CD8-positive, alpha-beta memory T cell (primary cell): ENCODE measurements at regions not wholly inside any gene's neighbourhood (a gene's known extent, or its start where the extent isn't known, plus 50 kb on each side); places are given as distances from the start of the nearest gene placed in this dataset.
"Not testable (repeated sequence)": the region's sequence is repeated elsewhere in the genome, so short reads cannot be mapped to it uniquely, and the experiment has no call there.

ENCODE experiments used
- CTCF ChIA-PET: fragments of 350-600 bp; sonication (Branson Sonifier 250); formaldehyde crosslinking; loops from one replicate; lab custom pipeline; 2021; ENCODE audit warnings: antibody characterized with exemption; lab: Charles Lee
- POLR2A ChIA-PET: fragments of 350-600 bp; sonication (Branson Sonifier 250); formaldehyde crosslinking; loops from one replicate; lab custom pipeline; 2021; ENCODE audit warnings: antibody characterized with exemption; lab: Charles Lee
- DNase-seq, 5 donors: peaks; one replicate each; pipeline versions ENCODE4 v3.0.0 to v3.0.0-alpha.2; 2020 to 2022; ENCODE audit warnings: mixed read lengths in 1 of 5
- H3K27ac ChIP-seq: one replicate; pipeline ENCODE4 v1.7.0; 2013; ENCODE audit warnings: low read depth, mild to moderate bottlenecking, low read length, moderate library complexity
- H3K27me3 ChIP-seq: 2 replicates; pipeline ENCODE4 v1.7.0; 2013; ENCODE audit warnings: low read length, mild to moderate bottlenecking; ENCODE audit not compliant: insufficient read depth, poor library complexity, severe bottlenecking
- H3K36me3 ChIP-seq: 2 replicates; pipeline ENCODE4 v1.7.0; 2013; ENCODE audit warnings: mild to moderate bottlenecking, low read length, moderate library complexity; ENCODE audit not compliant: insufficient read depth
- H3K4me1 ChIP-seq: 2 replicates; pipeline ENCODE4 v1.7.0; 2013; ENCODE audit warnings: mild to moderate bottlenecking, low read length, moderate library complexity; ENCODE audit not compliant: insufficient read depth
- H3K4me3 ChIP-seq: 2 replicates; pipeline ENCODE4 v1.7.0; 2013; ENCODE audit warnings: mild to moderate bottlenecking, low read length
- H3K9me3 ChIP-seq: 2 replicates; pipeline ENCODE4 v1.7.0; 2013; ENCODE audit warnings: mild to moderate bottlenecking, low read length
- H3K27ac Mint-ChIP-seq, 8 donors: one replicate each; pipeline ENCODE4 v1.8.0; 2020 to 2021; ENCODE audit warnings: mixed read lengths in 8 of 8, mild to moderate bottlenecking in 6 of 8, inconsistent platforms in 3 of 8, moderate library complexity in 3 of 8
- H3K27me3 Mint-ChIP-seq, 2 donors: one replicate each; pipeline ENCODE4 v1.8.0; 2020 to 2021; ENCODE audit warnings: mixed read lengths in 2 of 2, mild to moderate bottlenecking in 1 of 2, moderate library complexity in 1 of 2
- H3K36me3 Mint-ChIP-seq, 3 donors: one replicate each; pipeline ENCODE4 v1.8.0; 2020 to 2021; ENCODE audit warnings: mixed read lengths in 3 of 3, inconsistent platforms in 1 of 3, mild to moderate bottlenecking in 1 of 3
- H3K4me1 Mint-ChIP-seq, 3 donors: one replicate each; pipeline ENCODE4 v1.8.0; 2020 to 2021; ENCODE audit warnings: mixed read lengths in 3 of 3, inconsistent platforms in 1 of 3, mild to moderate bottlenecking in 1 of 3
- H3K4me3 Mint-ChIP-seq, 7 donors: one replicate each; pipeline ENCODE4 v1.8.0; 2020 to 2021; ENCODE audit warnings: mixed read lengths in 7 of 7, mild to moderate bottlenecking in 6 of 7, moderate library complexity in 4 of 7, inconsistent platforms in 2 of 7
- H3K9me3 Mint-ChIP-seq, 5 donors: one replicate each; pipeline ENCODE4 v1.8.0; 2020 to 2022; ENCODE audit warnings: mixed read lengths in 5 of 5, mild to moderate bottlenecking in 3 of 5, moderate library complexity in 2 of 5, inconsistent platforms in 1 of 5

DNA sequence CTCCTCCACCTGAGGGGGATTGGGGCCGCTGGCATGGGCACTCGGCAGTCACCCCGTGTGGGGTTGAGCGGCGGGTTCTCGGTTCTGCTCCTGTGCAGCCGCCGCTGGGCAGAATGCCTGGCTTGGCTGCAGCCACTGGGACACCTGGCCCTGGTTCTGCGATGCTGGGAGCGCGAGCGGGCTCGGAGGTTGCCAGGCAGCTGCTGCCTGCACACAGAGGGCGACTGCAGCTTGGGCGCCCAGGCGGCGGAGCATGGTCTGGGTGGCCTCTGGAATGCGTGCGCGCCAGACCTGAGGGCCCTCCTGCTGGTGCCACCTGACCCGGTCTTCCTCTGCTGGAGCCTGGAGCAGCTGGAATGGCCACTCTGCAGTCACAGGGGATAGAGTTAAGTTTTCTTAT lies 85.1 kb upstream of the CCDC180 start:
- CTCF ChIA-PET, result interaction anchor here (2.3 kb wide), 1 partner anchor 15 kb away, joined by 8 read pairs; no protein-coding TSS in a partner anchor
- H3K4me1 Mint-ChIP-seq, result peaks cover 6 to 10% (median 8%) of the 10 kb centered on the region in 3 donors
- H3K36me3 ChIP-seq, H3K27ac ChIP-seq, H3K27ac Mint-ChIP-seq, DNase-seq, H3K9me3 ChIP-seq, H3K4me1 ChIP-seq, H3K36me3 Mint-ChIP-seq, H3K9me3 Mint-ChIP-seq, POLR2A ChIA-PET, H3K4me3 ChIP-seq: not testable (repeated sequence)
- peaks cover 17% of the 10 kb centered on the region for H3K27me3 ChIP-seq
- H3K27me3 Mint-ChIP-seq, result peaks cover 31 to 43% of the 10 kb centered on the region in 2 donors
- peak overlapping the region in 5 of 7 donors; percentile 3 to 56 (median 47) for H3K4me3 Mint-ChIP-seq

DNA sequence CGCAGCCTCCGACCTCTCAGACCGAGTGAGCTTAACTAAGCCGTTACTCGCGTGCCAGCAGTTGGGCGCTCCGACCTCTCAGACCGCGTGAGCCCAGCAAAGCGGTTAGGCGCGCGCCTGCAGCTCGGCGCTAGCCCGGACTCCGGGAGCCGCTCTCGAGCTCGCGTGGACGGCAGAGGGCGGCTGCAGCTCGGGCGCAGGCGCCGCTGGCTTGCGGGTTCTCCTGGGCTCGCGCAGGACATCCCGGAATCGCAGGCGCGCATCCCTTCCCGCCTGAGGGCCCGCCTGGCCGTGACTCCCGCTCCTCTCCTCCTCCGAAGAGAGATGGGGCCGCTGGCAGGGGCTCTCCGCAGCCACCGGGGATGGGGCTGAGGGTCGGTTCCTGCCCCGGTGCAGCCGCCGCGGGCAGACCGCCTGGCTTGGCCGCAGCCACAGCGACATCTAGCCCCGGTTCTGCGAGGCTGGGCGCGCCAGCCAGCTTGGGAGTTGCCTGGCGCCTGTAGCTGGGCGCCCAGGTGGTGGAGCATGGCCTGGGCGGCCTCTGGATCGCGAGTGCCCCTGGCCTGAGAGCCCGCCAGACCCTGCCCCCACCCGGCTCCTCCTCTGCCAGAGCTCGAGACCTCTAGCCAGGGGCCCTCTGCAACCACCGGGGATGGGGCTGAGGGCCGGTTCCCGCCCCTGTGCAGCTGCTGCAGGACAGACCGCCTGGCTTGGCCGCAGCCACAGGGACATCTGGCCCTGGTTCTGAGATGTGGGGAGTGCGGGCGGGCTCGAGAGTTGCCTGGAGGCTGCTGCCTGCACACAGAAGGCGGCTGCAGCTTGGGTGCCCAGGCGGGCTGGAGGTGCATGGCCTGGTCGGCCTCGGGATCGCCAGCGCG lies 85.7 kb upstream of the CCDC180 start:
- not testable (repeated sequence) for H3K4me1 ChIP-seq, H3K36me3 Mint-ChIP-seq, H3K9me3 Mint-ChIP-seq, H3K4me3 ChIP-seq, H3K36me3 ChIP-seq, H3K27ac ChIP-seq, H3K9me3 ChIP-seq
- H3K27me3 ChIP-seq, result peaks cover 17% of the 10 kb centered on the region
- peak overlapping the region; percentile 70 to 92 (median 86) for H3K4me3 Mint-ChIP-seq
- POLR2A ChIA-PET, result interaction anchor here (1.4 kb wide), 1 partner anchor 16 kb away, joined by 7 read pairs; no protein-coding TSS in a partner anchor
- peak; percentile 33 to 72 (median 59) for DNase-seq
- H3K27ac Mint-ChIP-seq, result peak overlapping the region in 2 of 8 donors; percentile 7 to 49
- H3K27me3 Mint-ChIP-seq, result peaks cover 29 to 43% of the 10 kb centered on the region in 2 donors
- CTCF ChIA-PET, result interaction anchor here (1.4 to 2.3 kb wide), 2 partner anchors 16 to 365 kb away, joined by 6 to 8 read pairs; no protein-coding TSS in a partner anchor
- H3K4me1 Mint-ChIP-seq, result peaks cover 6 to 10% (median 8%) of the 10 kb centered on the region in 3 donors

DNA sequence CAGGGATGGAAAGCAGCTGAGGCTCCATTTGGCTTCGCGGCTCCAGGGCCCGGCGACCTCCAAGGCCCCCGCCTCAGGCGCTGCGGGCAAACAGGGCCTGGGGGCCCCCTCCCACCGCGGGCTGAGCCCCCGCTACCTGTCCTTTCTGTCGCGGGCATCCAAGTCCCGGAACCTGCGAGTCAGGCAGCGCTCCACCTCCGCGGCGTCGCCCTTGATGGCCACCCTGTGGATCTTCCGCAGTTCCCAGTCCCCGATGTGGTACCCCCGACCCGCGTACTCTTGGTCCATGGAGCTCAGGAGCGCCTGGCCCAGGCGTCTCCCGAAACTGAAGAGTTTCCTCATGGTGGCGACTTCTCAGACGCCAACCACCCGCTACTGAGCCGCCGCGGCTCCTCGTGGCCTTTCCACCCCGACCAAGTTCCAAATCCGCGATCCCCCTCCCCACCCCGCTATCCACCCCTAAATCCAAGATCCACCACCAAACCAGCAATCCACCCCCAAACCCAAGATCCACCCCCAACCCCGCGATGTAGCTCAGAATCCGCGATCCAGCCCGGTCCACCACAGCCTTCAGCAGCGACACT lies 86.5 kb upstream of the CCDC180 start:
- Histone ChIP-seq H3K9me3 (no peaks in the 10 kb centered on the region), H3K4me3 (no peak overlapping the region), H3K4me1 (peaks cover 6% of the 10 kb centered on the region), H3K27ac (no peak overlapping the region), H3K27me3 (peaks cover 17% of the 10 kb centered on the region), H3K36me3 (no peaks in the 10 kb centered on the region)
- Mint-ChIP-seq H3K27ac (peak overlapping the region in 3 of 8 donors; percentile 7 to 49 (median 40)), H3K4me3 (peak overlapping the region; percentile 70 to 92 (median 86)), H3K27me3 (peaks cover 33 to 43% of the 10 kb centered on the region in 2 donors), H3K9me3 (no peaks in the 10 kb centered on the region), H3K36me3 (peaks cover 0 to 2% (median 0%) of the 10 kb centered on the region in 3 donors), H3K4me1 (peaks cover 6 to 10% (median 8%) of the 10 kb centered on the region in 3 donors)
- POLR2A ChIA-PET, result interaction anchor here (1.4 kb wide), 1 partner anchor 17 kb away, joined by 7 read pairs; no protein-coding TSS in a partner anchor
- CTCF ChIA-PET, result interaction anchor here (1.4 to 2.3 kb wide), 2 partner anchors 17 to 364 kb away, joined by 6 to 8 read pairs; no protein-coding TSS in a partner anchor
- peak in 1 of 5 donors; percentile 0 for DNase-seq

DNA sequence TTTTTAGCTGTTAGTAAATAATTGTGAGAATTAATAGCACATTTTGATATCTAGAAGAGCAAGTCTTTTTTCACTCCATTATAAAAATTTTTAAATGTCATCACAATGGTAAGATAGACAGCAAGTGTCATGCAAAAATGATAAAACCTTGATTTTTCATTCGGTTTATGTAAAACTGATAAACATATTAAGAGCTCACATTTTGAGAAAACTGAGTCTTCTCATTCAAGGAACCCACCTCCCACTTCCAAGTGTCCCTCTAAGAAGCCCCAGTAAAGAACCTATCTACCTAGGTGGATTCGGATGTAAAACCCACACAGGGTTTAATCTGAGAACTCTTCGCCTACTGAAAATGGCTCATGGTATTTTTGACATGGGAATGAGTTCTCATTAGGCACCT lies 87.1 kb upstream of the CCDC180 start:
- CTCF ChIA-PET, H3K27ac ChIP-seq, H3K9me3 ChIP-seq, H3K36me3 ChIP-seq, H3K9me3 Mint-ChIP-seq, POLR2A ChIA-PET, H3K27ac Mint-ChIP-seq, DNase-seq, H3K36me3 Mint-ChIP-seq, H3K4me1 ChIP-seq, H3K4me3 ChIP-seq: not testable (repeated sequence)
- peaks cover 17% of the 10 kb centered on the region for H3K27me3 ChIP-seq
- H3K27me3 Mint-ChIP-seq, result peaks cover 33 to 43% of the 10 kb centered on the region in 2 donors
- peak overlapping the region in 2 of 7 donors; percentile 26 to 34 for H3K4me3 Mint-ChIP-seq
- peaks cover 6 to 10% (median 8%) of the 10 kb centered on the region in 3 donors for H3K4me1 Mint-ChIP-seq

DNA sequence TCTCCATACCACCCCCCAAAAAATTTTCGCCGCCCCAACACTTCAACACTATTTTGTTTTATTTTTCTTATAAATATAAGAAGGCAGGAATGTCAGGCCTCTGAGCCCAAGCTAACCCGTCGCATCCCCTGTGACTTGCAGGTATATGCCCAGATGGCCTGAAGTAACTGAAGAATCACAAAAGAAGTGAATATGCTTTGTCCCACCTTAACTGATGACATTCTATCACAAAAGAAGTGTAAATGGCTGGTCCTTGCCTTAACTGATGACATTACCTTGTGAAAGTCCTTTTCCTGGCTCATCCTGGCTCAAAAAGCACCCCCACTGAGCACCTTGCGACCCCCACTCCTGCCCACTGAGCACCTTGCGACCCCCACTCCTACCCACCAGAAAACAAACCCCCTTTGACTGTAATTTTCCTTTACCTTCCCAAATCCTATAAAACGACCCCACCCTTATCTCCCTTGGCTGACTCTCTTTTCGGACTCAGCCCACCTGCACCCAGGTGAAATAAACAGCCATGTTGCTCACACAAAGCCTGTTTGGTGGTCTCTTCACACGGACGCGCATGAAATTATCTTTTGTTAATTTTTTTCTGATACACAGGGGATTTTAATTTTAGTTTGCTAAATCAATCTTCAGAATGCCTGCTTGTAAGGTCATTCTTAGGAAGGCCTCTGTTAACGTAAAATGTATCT lies 87.9 kb upstream of the CCDC180 start:
- CTCF ChIA-PET, DNase-seq, H3K9me3 Mint-ChIP-seq, H3K9me3 ChIP-seq, H3K36me3 Mint-ChIP-seq, H3K4me3 ChIP-seq, H3K36me3 ChIP-seq, H3K27ac ChIP-seq, H3K27ac Mint-ChIP-seq, H3K4me3 Mint-ChIP-seq, H3K4me1 ChIP-seq, POLR2A ChIA-PET: not testable (repeated sequence)
- Mint-ChIP-seq H3K4me1 (peaks cover 6 to 10% (median 8%) of the 10 kb centered on the region in 3 donors), H3K27me3 (peaks cover 33 to 43% of the 10 kb centered on the region in 2 donors)
- H3K27me3 ChIP-seq, result peaks cover 17% of the 10 kb centered on the region

DNA sequence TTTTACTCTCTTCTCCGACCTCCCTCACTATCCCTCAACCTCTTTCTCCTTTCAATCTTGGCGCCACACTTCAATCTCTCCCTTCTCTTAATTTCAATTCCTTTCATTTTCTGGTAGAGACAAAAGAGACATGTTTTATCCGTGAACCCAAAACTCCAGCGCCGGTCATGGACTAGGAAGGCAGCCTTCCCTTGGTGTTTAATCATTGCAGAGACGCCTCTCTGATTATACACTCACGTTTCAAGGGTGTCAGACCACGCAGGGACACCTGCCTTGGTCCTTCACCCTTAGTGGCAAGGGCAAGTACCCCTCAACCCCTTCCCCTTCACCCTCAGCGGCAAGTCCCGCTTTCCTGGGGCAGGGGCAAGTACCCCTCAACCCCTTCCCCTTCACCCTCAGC lies 92.3 kb upstream of the CCDC180 start:
- CTCF ChIA-PET, POLR2A ChIA-PET, H3K9me3 Mint-ChIP-seq, H3K36me3 Mint-ChIP-seq, H3K4me3 ChIP-seq, H3K36me3 ChIP-seq, H3K4me1 Mint-ChIP-seq, H3K4me1 ChIP-seq, H3K27me3 ChIP-seq, H3K9me3 ChIP-seq, DNase-seq, H3K4me3 Mint-ChIP-seq, H3K27ac ChIP-seq, H3K27ac Mint-ChIP-seq: not testable (repeated sequence)
- H3K27me3 Mint-ChIP-seq, result peaks cover 17% of the 10 kb centered on the region in 2 donors

DNA sequence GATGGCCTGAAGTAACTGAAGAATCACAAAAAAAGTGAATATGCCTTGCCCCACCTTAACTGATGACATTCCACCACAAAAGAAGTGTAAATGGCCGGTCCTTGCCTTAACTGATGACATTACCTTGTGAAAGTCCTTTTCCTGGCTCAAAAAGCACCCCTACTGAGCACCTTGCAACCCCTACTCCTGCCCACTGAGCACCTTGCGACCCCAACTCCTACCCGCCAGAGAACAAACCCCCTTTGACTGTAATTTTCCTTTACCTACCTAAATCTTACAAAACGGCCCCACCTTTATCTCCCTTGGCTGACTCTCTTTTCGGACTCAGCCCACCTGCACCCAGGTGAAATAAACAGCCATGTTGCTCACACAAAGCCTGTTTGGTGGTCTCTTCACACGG lies 92.9 kb upstream of the CCDC180 start:
- H3K9me3 Mint-ChIP-seq, H3K36me3 ChIP-seq, H3K27me3 ChIP-seq, H3K27ac ChIP-seq, H3K9me3 ChIP-seq, H3K4me1 Mint-ChIP-seq, DNase-seq, H3K27ac Mint-ChIP-seq, POLR2A ChIA-PET, H3K4me3 Mint-ChIP-seq, CTCF ChIA-PET, H3K4me1 ChIP-seq, H3K4me3 ChIP-seq, H3K36me3 Mint-ChIP-seq: not testable (repeated sequence)
- peaks cover 11% of the 10 kb centered on the region in 2 donors for H3K27me3 Mint-ChIP-seq
